ENCODE measurements at regions not wholly inside any gene's neighbourhood (a gene's known extent, or its start where the extent isn't known, plus 50 kb on each side); places are given as distances from the start of the nearest gene placed in this dataset.

GRCh38 chr3:118488732-118489131 is 545.9 kb downstream of the IGSF11 start:
- H3K4me3 Mint-ChIP-seq (ENCODE audit: unreplicated experiment) = no peak overlapping the region
- no peaks in the 10 kb centered on the region for H3K9me3 Mint-ChIP-seq (ENCODE audit: unreplicated experiment)
- no peak for DNase-seq (ENCODE audit: low spot score)
- no peaks in the 10 kb centered on the region for H3K36me3 Mint-ChIP-seq (ENCODE audit: low read depth, unreplicated experiment)
- H3K27ac Mint-ChIP-seq (ENCODE audit: unreplicated experiment) = no peak overlapping the region
- no peaks in the 10 kb centered on the region for H3K4me1 Mint-ChIP-seq (ENCODE audit: unreplicated experiment)
- no peaks in the 10 kb centered on the region for H3K27me3 Mint-ChIP-seq (ENCODE audit: unreplicated experiment)
- no peak for TF ChIP-seq CTCF (IDR thresholded peaks at IDR 0.05; ENCODE audit: unreplicated experiment)

- no peak overlapping the region for H3K27ac Mint-ChIP-seq (ENCODE audit: unreplicated experiment)
- H3K9me3 Mint-ChIP-seq (ENCODE audit: unreplicated experiment) = no peaks in the 10 kb centered on the region
- no peaks in the 10 kb centered on the region for H3K27me3 Mint-ChIP-seq (ENCODE audit: unreplicated experiment)
- H3K36me3 Mint-ChIP-seq (ENCODE audit: low read depth, unreplicated experiment) = no peaks in the 10 kb centered on the region
- no peak for DNase-seq (ENCODE audit: low spot score)
- no peak overlapping the region for H3K4me3 Mint-ChIP-seq (ENCODE audit: unreplicated experiment)
- TF ChIP-seq CTCF (IDR thresholded peaks at IDR 0.05; ENCODE audit: unreplicated experiment) = peak; percentile 40
- H3K4me1 Mint-ChIP-seq (ENCODE audit: unreplicated experiment) = no peaks in the 10 kb centered on the region
These were observed 539.4 kb downstream of the IGSF11 start for GRCh38 chr3:118495206-118495605.

GRCh38 chr3:118497274-118497673 is 537.4 kb downstream of the IGSF11 start:
- Mint-ChIP-seq H3K27ac (ENCODE audit: unreplicated experiment) (no peak overlapping the region), H3K36me3 (ENCODE audit: low read depth, unreplicated experiment) (no peaks in the 10 kb centered on the region), H3K9me3 (ENCODE audit: unreplicated experiment) (no peaks in the 10 kb centered on the region), H3K4me1 (ENCODE audit: unreplicated experiment) (no peaks in the 10 kb centered on the region), H3K4me3 (ENCODE audit: unreplicated experiment) (no peak overlapping the region), H3K27me3 (ENCODE audit: unreplicated experiment) (no peaks in the 10 kb centered on the region)
- DNase-seq (ENCODE audit: low spot score) = no peak
- no peak for TF ChIP-seq CTCF (IDR thresholded peaks at IDR 0.05; ENCODE audit: unreplicated experiment)

- TF ChIP-seq CTCF (IDR thresholded peaks at IDR 0.05; ENCODE audit: unreplicated experiment) = no peak
- H3K4me3 Mint-ChIP-seq (ENCODE audit: unreplicated experiment) = no peak overlapping the region
- DNase-seq (ENCODE audit: low spot score) = peak; percentile 15
- H3K27ac Mint-ChIP-seq (ENCODE audit: unreplicated experiment) = no peak overlapping the region
- no peaks in the 10 kb centered on the region for H3K27me3 Mint-ChIP-seq (ENCODE audit: unreplicated experiment)
- no peaks in the 10 kb centered on the region for H3K9me3 Mint-ChIP-seq (ENCODE audit: unreplicated experiment)
- no peaks in the 10 kb centered on the region for H3K4me1 Mint-ChIP-seq (ENCODE audit: unreplicated experiment)
- no peaks in the 10 kb centered on the region for H3K36me3 Mint-ChIP-seq (ENCODE audit: low read depth, unreplicated experiment)
These were observed 533.5 kb downstream of the IGSF11 start for GRCh38 chr3:118501152-118501551.

- no peaks in the 10 kb centered on the region for H3K4me1 Mint-ChIP-seq (ENCODE audit: unreplicated experiment)
- TF ChIP-seq CTCF (IDR thresholded peaks at IDR 0.05; ENCODE audit: unreplicated experiment) = no peak
- no peak overlapping the region for H3K27ac Mint-ChIP-seq (ENCODE audit: unreplicated experiment)
- no peak overlapping the region for H3K4me3 Mint-ChIP-seq (ENCODE audit: unreplicated experiment)
- DNase-seq (ENCODE audit: low spot score) = no peak
- no peaks in the 10 kb centered on the region for H3K36me3 Mint-ChIP-seq (ENCODE audit: low read depth, unreplicated experiment)
- H3K27me3 Mint-ChIP-seq (ENCODE audit: unreplicated experiment) = no peaks in the 10 kb centered on the region
- no peaks in the 10 kb centered on the region for H3K9me3 Mint-ChIP-seq (ENCODE audit: unreplicated experiment)
These were observed 529.7 kb downstream of the IGSF11 start for GRCh38 chr3:118504906-118505305.
